WTC11 (cell line): ENCODE measurements at regions not wholly inside any gene's neighbourhood (a gene's known extent, or its start where the extent isn't known, plus 50 kb on each side); places are given as distances from the start of the nearest gene placed in this dataset.

Experiments used
- ELF4 ChIP-seq: sonication (generic); formaldehyde crosslinking; IDR thresholded peaks from 2 replicates; pipeline ENCODE4 v1.8.1; 2022; ENCODE audit warnings: low read depth, mild to moderate bottlenecking, moderate library complexity, missing genetic modification reagents
- ESRRA ChIP-seq: sonication (generic); formaldehyde crosslinking; IDR thresholded peaks from 2 replicates; pipeline ENCODE4 v1.8.1; 2022; ENCODE audit warnings: mild to moderate bottlenecking, missing genetic modification reagents, borderline replicate concordance
- GABPB1 ChIP-seq: sonication (generic); formaldehyde crosslinking; IDR thresholded peaks from 2 replicates; pipeline ENCODE4 v1.8.1; 2023; ENCODE audit warnings: mild to moderate bottlenecking, missing genetic modification reagents
- GTF2I ChIP-seq: fragments of 250-450 bp; sonication (Bioruptor Pico); conservative IDR thresholded peaks from 2 replicates; pipeline ENCODE4 v1.4.0; 2021; ENCODE audit warnings: mild to moderate bottlenecking
- JUN ChIP-seq: sonication (generic); formaldehyde crosslinking; IDR thresholded peaks from 2 replicates; pipeline ENCODE4 v1.8.0; 2023; ENCODE audit warnings: mild to moderate bottlenecking, missing genetic modification reagents
- TF ChIP-seq, protein P1 (sequence below): fragments of 250-450 bp; sonication (Bioruptor Pico); IDR thresholded peaks from 2 replicates; pipeline ENCODE4 v1.9.0; 2021; ENCODE audit warnings: mild to moderate bottlenecking
- TF ChIP-seq, protein P2 (sequence below): fragments of 200-600 bp; IDR thresholded peaks from 2 replicates; pipeline ENCODE4 v1.8.0; 2022; ENCODE audit warnings: antibody characterized with exemption
- TF ChIP-seq, protein P3 (sequence below): sonication (generic); formaldehyde crosslinking; IDR thresholded peaks from 2 replicates; pipeline ENCODE4 v1.8.1; 2022; ENCODE audit warnings: low read depth, missing genetic modification reagents, borderline replicate concordance
- TF ChIP-seq, protein P4 (sequence below): sonication (generic); formaldehyde crosslinking; IDR thresholded peaks from 2 replicates; pipeline ENCODE4 v1.8.1; 2023; ENCODE audit warnings: mild to moderate bottlenecking, missing genetic modification reagents
- TF ChIP-seq, protein P5 (sequence below): sonication (generic); formaldehyde crosslinking; IDR thresholded peaks from 2 replicates; pipeline ENCODE4 v1.8.0; 2022; ENCODE audit warnings: mild to moderate bottlenecking, missing genetic modification reagents

DNA sequence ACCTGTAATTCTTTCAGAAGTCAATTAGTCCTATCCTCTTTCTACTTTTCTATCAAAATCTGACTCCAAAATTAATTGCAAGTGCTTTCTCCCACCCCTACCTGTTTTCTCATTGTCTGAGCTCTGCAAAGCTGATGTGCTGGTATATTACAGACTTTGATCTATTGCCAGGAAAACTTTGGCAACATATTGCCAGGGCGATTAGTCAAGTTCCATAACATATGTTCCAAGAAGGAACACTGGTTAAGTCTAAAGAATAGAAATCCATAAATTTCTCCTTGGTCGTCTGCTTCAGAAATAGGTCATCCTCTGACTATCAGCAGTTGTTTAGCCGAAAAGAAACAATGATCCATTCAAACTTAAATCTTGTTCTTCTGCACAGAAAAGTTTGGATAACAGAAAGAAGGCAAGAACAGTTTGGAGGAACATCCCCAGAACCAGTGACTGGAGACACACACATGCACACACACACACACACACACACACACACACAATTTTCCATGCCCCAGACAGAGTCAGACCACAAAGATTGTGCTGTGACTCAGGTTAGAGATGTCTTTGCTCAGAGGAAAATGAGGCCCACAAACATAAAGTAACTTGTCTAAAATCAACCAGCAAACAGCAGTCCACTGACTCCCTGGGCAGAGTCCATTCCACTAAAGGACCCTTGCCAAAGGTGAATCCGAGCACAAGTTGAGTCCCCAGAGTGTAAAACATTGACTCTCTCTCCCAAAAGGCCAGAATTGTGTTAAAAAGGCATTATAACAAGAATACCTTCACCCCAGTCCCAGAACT, 202.1 kb downstream of the DEPDC1B start:
- TF ChIP-seq, protein P1, sequence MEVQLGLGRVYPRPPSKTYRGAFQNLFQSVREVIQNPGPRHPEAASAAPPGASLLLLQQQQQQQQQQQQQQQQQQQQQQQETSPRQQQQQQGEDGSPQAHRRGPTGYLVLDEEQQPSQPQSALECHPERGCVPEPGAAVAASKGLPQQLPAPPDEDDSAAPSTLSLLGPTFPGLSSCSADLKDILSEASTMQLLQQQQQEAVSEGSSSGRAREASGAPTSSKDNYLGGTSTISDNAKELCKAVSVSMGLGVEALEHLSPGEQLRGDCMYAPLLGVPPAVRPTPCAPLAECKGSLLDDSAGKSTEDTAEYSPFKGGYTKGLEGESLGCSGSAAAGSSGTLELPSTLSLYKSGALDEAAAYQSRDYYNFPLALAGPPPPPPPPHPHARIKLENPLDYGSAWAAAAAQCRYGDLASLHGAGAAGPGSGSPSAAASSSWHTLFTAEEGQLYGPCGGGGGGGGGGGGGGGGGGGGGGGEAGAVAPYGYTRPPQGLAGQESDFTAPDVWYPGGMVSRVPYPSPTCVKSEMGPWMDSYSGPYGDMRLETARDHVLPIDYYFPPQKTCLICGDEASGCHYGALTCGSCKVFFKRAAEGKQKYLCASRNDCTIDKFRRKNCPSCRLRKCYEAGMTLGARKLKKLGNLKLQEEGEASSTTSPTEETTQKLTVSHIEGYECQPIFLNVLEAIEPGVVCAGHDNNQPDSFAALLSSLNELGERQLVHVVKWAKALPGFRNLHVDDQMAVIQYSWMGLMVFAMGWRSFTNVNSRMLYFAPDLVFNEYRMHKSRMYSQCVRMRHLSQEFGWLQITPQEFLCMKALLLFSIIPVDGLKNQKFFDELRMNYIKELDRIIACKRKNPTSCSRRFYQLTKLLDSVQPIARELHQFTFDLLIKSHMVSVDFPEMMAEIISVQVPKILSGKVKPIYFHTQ (CRISPR knock-in tag), result no peak
- TF ChIP-seq, protein P2, sequence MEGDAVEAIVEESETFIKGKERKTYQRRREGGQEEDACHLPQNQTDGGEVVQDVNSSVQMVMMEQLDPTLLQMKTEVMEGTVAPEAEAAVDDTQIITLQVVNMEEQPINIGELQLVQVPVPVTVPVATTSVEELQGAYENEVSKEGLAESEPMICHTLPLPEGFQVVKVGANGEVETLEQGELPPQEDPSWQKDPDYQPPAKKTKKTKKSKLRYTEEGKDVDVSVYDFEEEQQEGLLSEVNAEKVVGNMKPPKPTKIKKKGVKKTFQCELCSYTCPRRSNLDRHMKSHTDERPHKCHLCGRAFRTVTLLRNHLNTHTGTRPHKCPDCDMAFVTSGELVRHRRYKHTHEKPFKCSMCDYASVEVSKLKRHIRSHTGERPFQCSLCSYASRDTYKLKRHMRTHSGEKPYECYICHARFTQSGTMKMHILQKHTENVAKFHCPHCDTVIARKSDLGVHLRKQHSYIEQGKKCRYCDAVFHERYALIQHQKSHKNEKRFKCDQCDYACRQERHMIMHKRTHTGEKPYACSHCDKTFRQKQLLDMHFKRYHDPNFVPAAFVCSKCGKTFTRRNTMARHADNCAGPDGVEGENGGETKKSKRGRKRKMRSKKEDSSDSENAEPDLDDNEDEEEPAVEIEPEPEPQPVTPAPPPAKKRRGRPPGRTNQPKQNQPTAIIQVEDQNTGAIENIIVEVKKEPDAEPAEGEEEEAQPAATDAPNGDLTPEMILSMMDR, result no peak
- TF ChIP-seq JUN (CRISPR knock-in tag) (no peak), GABPB1 (CRISPR knock-in tag) (no peak), ELF4 (CRISPR knock-in tag) (no peak), ESRRA (CRISPR knock-in tag) (no peak), GTF2I (CRISPR knock-in tag) (no peak)
- TF ChIP-seq, protein P3, sequence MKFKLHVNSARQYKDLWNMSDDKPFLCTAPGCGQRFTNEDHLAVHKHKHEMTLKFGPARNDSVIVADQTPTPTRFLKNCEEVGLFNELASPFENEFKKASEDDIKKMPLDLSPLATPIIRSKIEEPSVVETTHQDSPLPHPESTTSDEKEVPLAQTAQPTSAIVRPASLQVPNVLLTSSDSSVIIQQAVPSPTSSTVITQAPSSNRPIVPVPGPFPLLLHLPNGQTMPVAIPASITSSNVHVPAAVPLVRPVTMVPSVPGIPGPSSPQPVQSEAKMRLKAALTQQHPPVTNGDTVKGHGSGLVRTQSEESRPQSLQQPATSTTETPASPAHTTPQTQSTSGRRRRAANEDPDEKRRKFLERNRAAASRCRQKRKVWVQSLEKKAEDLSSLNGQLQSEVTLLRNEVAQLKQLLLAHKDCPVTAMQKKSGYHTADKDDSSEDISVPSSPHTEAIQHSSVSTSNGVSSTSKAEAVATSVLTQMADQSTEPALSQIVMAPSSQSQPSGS (CRISPR knock-in tag), result no peak
- TF ChIP-seq, protein P4, sequence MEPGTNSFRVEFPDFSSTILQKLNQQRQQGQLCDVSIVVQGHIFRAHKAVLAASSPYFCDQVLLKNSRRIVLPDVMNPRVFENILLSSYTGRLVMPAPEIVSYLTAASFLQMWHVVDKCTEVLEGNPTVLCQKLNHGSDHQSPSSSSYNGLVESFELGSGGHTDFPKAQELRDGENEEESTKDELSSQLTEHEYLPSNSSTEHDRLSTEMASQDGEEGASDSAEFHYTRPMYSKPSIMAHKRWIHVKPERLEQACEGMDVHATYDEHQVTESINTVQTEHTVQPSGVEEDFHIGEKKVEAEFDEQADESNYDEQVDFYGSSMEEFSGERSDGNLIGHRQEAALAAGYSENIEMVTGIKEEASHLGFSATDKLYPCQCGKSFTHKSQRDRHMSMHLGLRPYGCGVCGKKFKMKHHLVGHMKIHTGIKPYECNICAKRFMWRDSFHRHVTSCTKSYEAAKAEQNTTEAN (CRISPR knock-in tag), result no peak
- TF ChIP-seq, protein P5, sequence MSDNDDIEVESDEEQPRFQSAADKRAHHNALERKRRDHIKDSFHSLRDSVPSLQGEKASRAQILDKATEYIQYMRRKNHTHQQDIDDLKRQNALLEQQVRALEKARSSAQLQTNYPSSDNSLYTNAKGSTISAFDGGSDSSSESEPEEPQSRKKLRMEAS (CRISPR knock-in tag), result no peak
